Pons (tissue), 1 donor: ENCODE measurements at regions not wholly inside any gene's neighbourhood (a gene's known extent, or its start where the extent isn't known, plus 50 kb on each side); places are given as distances from the start of the nearest gene placed in this dataset.

Experiments
- DNase-seq: peaks from one replicate; pipeline ENCODE4 v3.0.0-alpha.2; 2016; ENCODE audit warnings: low spot score

DNA sequence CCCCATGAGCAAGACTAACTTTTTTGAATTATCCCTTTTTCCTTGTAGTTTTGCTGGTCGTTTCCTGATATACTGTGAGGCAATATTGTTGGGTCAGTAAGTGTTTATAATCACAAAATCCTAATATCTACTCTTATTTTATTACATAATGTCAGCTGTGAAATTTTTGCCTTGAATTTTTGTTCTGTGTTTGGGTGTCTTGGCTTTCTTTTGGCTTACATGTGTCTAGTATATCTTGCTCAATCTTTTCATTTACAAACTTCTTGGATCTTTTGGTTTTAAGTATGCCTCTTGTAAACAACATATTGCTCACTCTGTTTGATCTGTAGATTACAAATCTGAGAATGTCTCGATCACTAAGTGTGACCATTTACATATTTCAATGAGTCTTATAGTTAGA is 330.3 kb upstream of the ARGLU1 start:
- DNase-seq = no peak

DNA sequence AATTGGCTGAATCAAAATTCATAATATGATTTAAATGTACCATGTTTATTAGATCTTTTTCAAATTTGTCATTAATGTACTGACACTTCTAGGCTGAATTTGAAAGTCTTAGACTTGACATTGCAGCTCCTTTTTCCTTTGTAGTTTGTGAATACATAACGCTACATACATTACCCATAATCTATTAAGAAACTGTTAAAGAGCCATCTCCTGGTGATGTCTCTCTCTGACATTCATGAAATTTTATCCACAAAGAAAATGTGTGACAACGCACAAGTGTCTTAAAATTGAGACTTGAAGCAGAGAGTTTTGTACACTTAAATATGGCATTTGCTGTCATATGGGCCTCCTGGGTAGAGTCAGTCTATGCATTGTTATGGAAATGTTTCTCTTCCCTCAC is 320.2 kb upstream of the ARGLU1 start:
- no peak for DNase-seq

DNA sequence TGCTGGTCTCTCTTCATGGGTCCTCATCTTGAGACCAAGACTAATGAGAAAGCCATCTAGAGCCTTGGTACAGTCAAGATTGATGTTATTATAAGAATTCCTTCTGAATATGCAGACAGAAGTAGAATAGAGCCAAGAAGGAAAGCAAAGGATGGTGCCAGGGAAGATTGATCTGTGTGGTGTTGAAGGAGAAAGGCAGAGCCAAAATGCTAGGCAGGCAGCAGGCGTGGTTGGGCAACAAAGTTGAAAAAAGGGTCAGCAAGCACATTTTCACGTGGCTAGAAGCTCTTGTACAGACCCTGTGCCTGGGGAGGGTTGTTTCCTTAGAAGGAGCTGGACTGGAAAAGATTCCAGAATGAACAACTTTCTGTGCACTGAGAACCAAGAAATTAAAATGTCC is 319.7 kb upstream of the ARGLU1 start:
- no peak for DNase-seq

DNA sequence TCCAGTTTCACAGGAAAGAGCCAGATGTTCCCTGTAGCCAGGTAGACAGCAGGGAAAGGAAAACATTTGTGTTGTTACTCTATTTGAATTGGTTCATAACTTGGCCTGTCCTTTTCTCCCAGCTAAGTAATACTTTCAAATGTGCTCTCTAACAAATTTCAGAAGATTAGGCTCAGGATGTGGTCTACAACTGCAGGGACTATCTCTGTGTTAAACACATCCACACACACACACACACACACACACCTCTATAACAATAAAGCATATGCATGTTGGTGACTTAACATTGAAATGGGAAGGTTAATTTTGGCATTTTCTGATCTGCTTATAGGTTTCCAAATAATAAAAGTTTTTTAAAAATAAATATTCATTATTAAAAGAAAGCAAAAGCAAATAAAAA is 316.0 kb upstream of the ARGLU1 start:
- DNase-seq = no peak

DNA sequence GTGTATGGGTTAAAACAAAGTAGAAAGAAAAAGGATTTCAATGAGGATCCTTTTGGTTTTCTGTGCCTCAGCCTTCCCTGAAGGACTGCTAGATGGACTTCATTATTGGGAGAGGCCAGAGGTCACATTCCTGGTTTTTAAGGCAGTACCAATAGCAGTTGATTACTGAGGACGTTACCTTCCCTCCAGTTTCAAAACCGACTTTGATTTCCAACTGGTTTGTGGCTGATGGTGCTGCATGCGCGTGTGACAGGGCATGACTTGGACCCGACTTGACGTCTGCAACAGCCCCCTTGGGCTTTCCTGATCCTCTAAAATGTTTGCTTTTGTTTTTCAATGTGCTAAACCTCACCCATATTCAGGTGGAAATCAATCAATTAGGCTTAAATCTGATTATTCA is 314.3 kb upstream of the ARGLU1 start:
- no peak for DNase-seq

DNA sequence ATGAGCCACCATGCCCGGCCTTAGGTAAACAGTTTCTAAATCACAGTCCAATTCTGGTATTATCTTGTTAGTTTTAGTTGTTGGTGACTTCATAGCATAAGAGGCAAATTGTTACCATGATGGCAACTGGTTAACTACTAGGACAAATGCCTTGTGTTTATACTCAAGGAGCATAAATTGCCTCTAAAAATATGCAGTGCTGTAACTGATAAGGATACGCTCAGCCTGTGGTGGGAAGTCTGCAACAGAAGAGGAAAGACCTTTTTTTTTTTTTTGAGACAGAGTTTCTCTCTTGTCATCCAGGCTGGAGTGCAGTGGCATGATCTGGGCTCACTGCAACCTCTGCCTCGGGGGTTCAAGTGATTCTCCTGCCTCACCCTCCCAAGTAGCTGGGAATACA is 311.9 kb upstream of the ARGLU1 start:
- no peak for DNase-seq

DNA sequence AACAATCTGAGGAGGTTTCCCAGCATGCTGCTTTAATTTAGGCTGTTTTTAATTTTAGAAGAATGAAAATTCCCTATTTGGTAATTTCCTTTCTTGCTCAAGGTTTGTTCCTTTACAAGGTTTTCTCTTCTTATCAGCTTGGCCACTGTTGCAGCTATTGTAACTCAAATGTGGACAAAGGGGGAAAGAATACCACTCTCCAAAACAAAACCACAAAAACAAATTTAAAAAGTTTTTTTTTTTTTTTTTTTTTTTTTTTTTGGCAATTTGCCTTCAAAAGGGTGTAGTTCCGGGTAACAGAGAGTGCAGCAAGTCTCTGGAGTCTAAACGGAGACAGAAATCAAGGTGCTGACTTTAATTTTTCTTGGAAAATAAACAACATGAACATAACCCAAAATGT is 306.4 kb upstream of the ARGLU1 start:
- no peak for DNase-seq

DNA sequence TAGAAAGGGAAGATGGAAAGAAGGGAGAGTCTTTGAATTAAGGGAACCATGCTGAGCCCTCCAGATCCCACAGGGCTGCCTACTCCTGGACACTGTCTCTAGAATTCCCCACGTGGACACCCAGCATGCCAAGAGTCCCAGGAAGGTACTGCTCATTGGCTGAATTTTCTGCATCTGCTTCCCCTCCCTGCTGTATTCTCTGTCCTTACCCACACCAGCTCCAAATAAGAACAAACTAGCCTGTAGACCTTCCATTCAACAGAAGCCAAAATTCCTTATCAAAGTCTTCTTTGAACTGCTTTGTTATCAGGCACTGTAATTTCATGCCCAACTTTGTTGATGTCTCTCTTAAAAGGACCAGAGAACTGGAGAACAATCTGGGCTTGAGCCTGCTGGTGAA is 305.9 kb upstream of the ARGLU1 start:
- no peak for DNase-seq

DNA sequence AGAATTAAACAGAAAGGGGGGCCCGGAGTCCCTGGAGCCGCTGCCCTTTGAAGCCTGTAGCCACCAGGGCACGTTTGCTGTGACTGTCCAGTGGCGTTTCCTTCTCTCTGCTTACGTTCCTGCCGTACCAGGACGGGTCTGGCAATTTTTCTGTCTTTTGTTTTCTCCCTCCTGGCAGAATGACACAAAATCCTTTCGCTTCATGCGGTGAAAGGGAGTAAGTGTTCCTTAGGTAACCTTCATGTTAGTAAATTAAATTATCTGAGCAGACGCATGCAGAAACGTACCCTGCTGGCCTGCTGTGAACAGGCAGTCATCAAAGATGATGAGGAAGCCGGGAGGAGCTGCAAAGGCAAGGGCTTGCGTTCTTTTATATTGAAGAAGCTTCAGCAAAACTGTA is 299.3 kb upstream of the ARGLU1 start:
- peak; percentile 15 for DNase-seq

DNA sequence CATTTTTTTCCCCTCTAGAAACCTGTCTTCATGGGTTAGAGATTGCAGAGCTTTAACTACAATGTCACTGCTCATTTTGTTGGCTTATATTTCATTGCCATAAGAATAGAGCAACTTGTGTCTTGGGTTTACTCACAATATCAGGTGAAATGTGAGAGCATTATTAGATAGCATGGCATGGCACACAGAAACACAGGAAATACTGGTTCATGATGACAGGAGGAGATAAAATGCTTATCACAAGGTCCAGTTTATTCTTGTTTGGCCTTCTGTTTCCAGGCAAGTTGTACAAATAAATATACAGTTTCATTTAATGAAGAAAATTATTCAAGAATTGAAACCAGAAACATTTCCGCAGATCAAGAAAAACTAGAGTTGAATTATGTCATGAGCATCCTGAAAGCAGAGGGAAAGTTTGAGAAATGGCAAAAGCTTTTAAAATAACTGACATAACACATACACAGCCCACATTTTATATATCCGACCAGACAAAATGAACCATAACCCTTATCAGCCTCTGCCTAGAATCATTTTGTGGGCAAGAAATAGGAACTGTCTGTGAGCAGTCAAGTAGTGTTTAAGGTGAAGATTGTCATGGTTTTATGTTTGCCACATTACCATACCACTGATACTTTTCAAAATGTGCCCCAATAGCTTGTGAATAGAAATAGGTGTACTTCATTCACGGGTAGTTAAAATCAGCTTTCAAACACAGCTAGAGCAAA is 297.9 kb upstream of the ARGLU1 start:
- no peak for DNase-seq

DNA sequence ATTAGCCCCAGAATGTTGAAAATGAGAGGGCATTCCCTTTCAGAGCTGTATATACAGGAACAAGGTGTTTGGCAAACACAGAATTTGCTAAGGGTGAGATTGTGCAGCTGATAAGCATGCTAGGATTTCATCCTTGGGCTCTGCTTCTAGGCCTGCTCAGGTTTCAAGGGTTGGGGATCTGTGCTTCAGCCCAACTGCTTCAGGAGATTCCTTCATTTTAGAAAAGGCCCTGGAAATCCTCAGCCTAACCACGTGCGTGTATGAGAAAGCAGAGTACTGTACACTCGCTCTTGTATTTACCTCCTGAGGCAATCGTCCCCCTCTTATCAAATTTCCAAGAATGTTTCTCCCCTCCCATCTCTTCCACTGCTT is 291.6 kb upstream of the ARGLU1 start:
- DNase-seq = no peak

DNA sequence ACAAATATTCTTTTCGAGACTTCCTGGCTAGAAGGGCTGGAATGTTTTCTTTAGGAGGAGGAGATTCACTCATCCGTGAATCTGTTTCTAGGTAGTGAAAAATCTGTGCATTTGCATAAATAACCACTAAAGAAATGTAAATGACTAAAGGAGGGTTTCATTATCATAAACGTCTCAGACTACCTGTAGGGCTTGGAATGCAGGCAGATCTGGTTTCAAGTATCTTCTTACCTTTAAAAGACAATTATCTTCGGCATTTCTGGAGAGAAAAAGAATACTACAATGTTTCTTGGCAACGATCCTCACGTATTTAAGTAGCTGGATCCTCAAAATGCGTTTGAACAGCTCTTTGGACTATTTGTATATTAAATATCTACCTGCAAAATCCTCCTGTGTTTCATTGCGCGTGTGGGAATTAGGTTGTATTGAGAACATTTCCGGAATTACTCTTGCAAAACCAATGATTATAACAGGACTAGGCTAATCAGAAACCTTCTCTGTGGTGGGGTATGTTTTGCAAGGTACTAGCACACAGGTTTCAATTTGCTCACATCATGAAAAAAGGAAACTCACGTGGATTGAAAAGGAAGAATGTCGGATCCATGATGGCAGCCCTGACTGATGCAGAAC is 291.1 kb upstream of the ARGLU1 start:
- no peak for DNase-seq

DNA sequence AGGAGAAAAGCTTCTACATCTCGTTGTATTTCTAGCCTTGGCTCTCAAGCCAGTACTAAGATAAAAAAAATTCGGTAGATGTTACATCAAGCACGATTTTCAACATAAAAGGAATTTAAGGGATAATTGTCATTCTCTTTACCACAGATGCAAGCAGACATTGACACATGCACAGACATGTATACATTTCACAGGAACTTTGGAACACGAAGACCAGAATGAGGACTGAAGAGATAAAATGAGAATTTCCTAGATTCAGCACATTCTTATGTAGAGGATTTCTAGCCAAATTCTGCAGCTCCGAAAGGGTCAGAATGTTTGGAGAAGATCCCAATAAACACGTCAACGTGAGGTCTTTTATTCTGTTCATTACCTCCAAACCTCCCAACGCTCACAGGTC is 284.5 kb upstream of the ARGLU1 start:
- no peak for DNase-seq

DNA sequence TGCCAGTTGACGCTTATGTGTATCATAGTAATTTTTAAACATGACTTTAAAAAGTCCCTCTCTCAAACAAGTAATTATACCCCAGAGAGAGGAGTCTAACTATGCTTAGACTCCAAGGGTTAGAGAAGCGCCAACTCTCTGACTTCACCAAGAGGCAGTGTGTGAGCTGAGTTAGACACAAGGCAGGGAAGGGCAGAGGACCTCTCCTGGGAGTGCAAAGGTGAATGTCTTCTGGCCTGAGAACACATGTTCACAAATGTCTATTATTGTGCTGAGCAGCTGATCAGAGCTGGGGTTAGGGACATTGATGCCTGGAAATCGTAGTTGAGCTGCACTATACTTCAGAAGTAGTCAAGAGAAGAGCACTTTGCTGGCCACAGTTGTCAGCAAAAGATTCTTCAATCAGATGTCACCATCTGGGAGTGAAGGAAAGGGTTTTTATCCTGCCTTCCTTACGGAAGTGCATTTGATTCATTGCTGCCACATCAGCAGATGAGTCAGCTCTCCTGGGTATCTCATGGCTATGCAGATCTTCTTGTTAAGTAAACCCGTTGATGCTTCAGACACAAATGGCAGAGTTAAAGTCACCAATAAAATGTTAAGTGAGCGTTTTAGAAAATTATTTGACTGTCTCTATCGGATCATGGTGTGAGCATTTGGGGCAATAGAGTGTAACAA is 283.2 kb upstream of the ARGLU1 start:
- no peak for DNase-seq

DNA sequence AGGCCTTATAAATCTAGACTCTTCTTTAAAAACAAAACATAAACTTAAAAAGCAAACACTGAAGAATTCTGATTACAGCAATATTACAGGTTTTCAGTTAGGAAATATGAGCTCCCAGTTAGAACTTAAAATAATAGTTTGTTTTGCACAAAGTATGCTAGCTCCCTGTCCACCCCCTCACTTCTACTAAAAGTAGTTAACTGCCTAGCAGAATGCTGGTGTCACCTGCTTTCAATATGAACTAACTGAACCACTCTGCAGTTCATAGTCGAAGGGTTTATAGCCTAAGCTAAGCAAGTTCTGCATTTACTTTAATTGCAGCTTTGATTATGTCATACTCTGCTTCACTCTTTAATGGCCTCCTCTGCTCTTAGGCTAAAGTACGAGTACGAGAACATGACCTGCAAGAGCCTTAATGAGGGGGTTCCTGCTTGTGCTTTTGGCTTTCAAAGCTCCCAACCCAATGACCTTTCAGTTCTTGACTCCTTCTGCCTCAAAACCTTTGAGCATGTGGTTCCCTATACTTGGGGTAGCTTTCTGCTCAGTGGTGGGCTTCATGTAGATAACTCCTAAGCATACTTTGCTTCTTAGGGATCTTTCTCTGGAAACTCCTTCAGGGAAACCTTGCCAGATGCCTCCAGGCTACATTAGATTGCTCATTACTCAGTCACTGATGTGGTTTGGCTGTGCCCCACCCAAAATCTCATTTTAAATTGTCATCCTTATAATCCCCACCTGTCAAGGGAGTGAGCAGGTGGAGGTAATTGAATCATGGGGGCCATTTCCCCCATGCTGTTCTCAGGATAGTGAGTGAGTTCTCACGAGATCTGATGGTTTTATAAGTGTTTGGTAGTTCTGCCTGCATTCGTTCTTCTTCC is 278.9 kb upstream of the ARGLU1 start:
- no peak for DNase-seq

DNA sequence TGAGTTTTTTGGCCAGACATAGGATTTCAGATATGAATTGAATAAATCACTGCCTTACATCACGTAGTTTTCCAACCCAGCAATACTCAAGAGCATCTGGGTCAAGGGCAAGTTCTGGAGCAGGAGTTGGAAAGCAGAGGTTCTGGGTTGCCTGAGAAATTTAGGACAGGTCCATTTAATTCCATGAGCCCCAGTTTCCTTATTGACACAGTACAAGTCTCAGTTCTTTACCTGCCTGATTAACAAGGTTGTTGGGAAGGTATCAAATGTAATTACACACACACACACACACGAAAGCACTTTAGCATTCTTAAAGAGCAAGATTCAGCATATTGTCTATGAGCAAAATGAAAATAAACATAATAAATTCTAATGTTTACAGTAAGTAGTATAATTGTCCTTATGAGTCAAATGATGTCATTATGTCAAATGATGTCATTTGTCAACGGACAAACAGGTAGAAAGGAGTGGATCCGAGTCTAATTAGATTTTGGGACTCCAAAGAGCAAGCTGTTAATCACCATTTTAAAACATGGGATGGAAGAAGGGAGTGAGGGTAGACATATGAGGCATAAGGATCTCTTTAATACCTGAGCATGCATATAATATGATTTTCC is 268.4 kb upstream of the ARGLU1 start:
- no peak for DNase-seq

DNA sequence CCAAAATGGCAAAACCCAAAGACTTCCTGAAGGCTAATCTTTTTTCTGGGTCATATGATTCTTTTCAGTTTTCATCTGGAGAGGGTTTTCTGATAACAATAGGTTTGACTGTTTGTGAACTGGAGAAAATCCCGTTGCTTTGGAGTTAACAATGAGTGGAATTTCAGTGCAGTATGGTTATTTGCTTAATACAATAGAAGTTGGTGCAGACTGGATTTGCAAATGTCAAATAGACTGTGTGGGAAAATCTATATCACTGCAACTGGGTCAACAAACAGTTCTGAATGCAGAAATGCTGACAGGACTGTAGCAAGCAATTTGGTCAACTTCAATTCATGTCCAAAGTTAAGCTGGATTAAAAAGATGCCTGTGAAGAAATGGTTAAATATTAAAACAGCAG is 267.5 kb upstream of the ARGLU1 start:
- no peak for DNase-seq

DNA sequence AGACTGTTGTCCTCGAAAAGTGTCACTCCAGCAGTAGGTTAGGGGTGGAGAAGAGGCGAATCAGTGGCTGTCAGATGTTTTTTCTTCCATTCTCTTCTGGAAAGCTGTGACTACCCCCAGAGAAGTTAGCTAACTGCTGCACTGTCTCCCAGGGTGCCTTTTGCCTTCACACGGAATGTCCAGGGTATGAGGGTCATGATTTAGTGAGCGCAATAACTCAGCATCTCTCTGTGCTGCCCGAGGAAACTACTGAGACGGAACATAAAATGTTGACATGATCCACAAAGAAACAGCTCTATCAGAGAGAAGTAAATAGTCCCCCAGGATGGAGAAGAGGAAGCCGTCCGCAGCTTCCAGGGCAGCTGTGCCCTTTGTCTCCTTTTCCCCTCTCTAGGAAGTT is 254.0 kb upstream of the ARGLU1 start:
- no peak for DNase-seq

DNA sequence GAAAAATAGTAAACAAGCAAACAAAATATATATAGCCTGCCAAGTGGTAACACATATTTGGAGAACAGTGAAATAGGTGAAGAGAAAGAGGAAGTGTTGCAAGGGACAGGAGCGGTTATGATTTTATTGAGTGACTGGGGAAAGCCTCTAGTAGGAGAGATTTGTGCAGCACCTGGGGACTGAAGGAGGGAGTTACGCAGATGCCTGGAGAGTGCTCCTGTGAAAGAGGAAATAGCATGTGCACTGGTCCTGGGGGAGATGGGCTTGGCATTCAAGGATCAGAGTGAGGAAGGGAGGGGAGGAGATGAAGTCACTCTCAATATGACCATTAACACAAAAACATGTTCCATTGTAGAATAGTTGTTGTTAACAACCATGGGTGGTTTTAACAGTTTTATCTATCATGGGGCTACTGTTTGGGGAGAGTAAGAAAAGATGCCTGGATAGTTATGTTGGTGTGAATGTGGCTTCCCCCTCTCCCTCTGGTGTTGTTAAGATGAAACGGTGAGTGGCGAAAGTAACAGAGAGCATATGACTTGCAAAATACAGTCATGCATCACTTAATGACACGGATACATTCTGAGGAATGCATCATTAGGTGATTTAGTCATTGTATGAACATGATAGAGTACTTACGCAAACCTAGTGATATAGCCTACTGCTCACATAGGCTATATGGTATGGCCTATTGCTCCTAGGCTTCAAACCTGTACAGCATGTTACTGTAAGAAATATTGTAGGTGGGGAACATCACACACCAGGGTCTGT is 251.7 kb upstream of the ARGLU1 start:
- no peak for DNase-seq

DNA sequence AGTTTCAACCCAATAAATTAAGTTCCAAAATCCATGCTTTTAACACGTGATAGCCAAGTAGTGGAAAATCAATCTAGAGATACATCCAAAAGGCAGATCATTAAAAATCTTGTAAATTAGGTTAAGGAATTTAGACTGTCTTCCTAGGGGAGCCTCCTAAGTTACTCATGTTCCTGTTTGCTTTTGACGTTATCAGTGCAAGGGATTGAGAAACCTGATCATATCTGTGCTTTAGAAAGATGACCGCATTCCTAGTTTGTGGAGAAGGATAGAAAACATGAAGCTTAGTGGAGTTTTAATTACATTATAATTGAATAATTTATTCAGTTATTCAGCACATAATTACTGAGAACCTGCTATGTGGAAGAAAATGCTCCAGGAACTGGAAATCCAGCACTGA is 251.0 kb upstream of the ARGLU1 start:
- no peak for DNase-seq

DNA sequence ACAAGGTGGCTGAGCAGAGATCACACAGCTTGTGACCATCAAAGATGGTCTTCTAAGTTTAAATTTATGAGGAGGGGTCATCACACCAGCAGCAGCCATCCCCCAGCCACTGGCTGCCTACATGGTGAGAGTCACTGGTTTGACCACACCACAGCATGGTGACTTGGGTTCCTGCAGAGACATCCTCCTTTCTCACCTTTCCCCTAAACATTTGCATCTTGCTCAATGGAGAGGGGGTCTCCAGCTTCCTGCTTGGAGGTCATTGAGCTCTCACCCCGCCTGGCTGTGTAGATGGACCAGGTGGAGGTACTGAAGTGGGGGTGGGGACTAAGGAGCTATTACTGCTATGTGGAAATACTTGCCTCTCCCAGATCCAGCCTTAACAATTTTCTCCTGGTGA is 247.6 kb upstream of the ARGLU1 start:
- no peak for DNase-seq
